Lower lobe of right lung (tissue), 2 donors: ENCODE measurements at regions not wholly inside any gene's neighbourhood (a gene's known extent, or its start where the extent isn't known, plus 50 kb on each side); places are given as distances from the start of the nearest gene placed in this dataset.

Source experiments
- ATAC-seq, 2 donors: fragments of 200-7000 bp; cut with Tn5 transposase; one replicate each; pipeline ENCODE4 v1.9.1; 2020 to 2022; ENCODE audit warnings: mild to moderate bottlenecking in 2 of 2, moderate library complexity in 2 of 2
- DNase-seq: peaks from one replicate; pipeline ENCODE4 v3.0.0-alpha.2; 2020
- H3K27ac ChIP-seq: fragments of 200-600 bp; one replicate; pipeline ENCODE4 v1.8.0; 2022
- H3K27me3 ChIP-seq: fragments of 200-600 bp; one replicate; pipeline ENCODE4 v1.8.0; 2022; ENCODE audit warnings: low read depth
- H3K36me3 ChIP-seq: fragments of 200-600 bp; one replicate; pipeline ENCODE4 v1.8.0; 2022; ENCODE audit warnings: mild to moderate bottlenecking
- H3K4me1 ChIP-seq: fragments of 200-600 bp; one replicate; pipeline ENCODE4 v1.8.0; 2022
- H3K4me3 ChIP-seq: fragments of 200-600 bp; one replicate; pipeline ENCODE4 v1.8.0; 2022; ENCODE audit warnings: mild to moderate bottlenecking
- H3K9me3 ChIP-seq: fragments of 200-600 bp; one replicate; pipeline ENCODE4 v1.8.0; 2022
- CTCF ChIP-seq: fragments of 200-600 bp; IDR thresholded peaks from one replicate; pipeline ENCODE4 v1.8.0; 2022; ENCODE audit warnings: antibody characterized with exemption, mild to moderate bottlenecking
- intact Hi-C: fragments of 100-400 bp; cut with DNase I; formaldehyde crosslinking; loops from one replicate; pipeline ENCODE4 v1.11.0; 2022
- donor health status: DM: no; HTN: yes; CAD: no; lungs with severe emphysema.

GRCh38 chr1:79287982-79288381 lies 281.5 kb upstream of the ADGRL4 start:
- ATAC-seq (no peak), DNase-seq (no peak)
- Histone ChIP-seq H3K27ac (no peak overlapping the region), H3K4me3 (no peak overlapping the region), H3K36me3 (no peaks in the 10 kb centered on the region), H3K9me3 (no peaks in the 10 kb centered on the region), H3K4me1 (no peaks in the 10 kb centered on the region), H3K27me3 (no peaks in the 10 kb centered on the region)
- intact Hi-C loops, result no loop called here
- TF ChIP-seq CTCF, result no peak

GRCh38 chr1:79285667-79286066 lies 279.1 kb upstream of the ADGRL4 start:
- DNase-seq (no peak), ATAC-seq (no peak)
- Histone ChIP-seq H3K27ac (no peak overlapping the region), H3K9me3 (no peaks in the 10 kb centered on the region), H3K4me3 (no peak overlapping the region), H3K27me3 (no peaks in the 10 kb centered on the region), H3K4me1 (no peaks in the 10 kb centered on the region), H3K36me3 (no peaks in the 10 kb centered on the region)
- intact Hi-C loops, result no loop called here
- TF ChIP-seq CTCF, result no peak

- H3K4me3 ChIP-seq, result no peak overlapping the region
- intact Hi-C loops, result no loop called here
- no peak for DNase-seq
- no peaks in the 10 kb centered on the region for H3K9me3 ChIP-seq
- no peak for ATAC-seq
- TF ChIP-seq CTCF, result no peak
- no peaks in the 10 kb centered on the region for H3K4me1 ChIP-seq
- no peaks in the 10 kb centered on the region for H3K36me3 ChIP-seq
- no peaks in the 10 kb centered on the region for H3K27me3 ChIP-seq
- no peak overlapping the region for H3K27ac ChIP-seq
Measured at GRCh38 chr1:79283451-79283850, 276.9 kb upstream of the ADGRL4 start.

- H3K36me3 ChIP-seq, result no peaks in the 10 kb centered on the region
- no peak overlapping the region for H3K27ac ChIP-seq
- H3K27me3 ChIP-seq, result no peaks in the 10 kb centered on the region
- no peaks in the 10 kb centered on the region for H3K9me3 ChIP-seq
- TF ChIP-seq CTCF, result no peak
- no peak overlapping the region for H3K4me3 ChIP-seq
- DNase-seq (no peak), ATAC-seq (no peak)
- intact Hi-C loops, result no loop called here
- H3K4me1 ChIP-seq, result no peaks in the 10 kb centered on the region
Measured at GRCh38 chr1:79281442-79281841, 274.9 kb upstream of the ADGRL4 start.

- ATAC-seq (no peak), DNase-seq (no peak)
- TF ChIP-seq CTCF, result no peak
- Histone ChIP-seq H3K9me3 (peaks cover 4% of the 10 kb centered on the region), H3K4me3 (no peak overlapping the region), H3K4me1 (no peaks in the 10 kb centered on the region), H3K27me3 (no peaks in the 10 kb centered on the region), H3K27ac (no peak overlapping the region), H3K36me3 (no peaks in the 10 kb centered on the region)
- intact Hi-C loops, result no loop called here
Measured at GRCh38 chr1:79271759-79272158, 265.2 kb upstream of the ADGRL4 start.
